ENCODE measurements at regions not wholly inside any gene's neighbourhood (a gene's known extent, or its start where the extent isn't known, plus 50 kb on each side); places are given as distances from the start of the nearest gene placed in this dataset.

GRCh38 chr4:80145739-80146138 lies 51.6 kb upstream of the PRDM8 start:
- DNase-seq (ENCODE audit: low spot score), result no peak

GRCh38 chr4:80144676-80145470 lies 52.4 kb upstream of the PRDM8 start:
- DNase-seq (ENCODE audit: low spot score), result no peak

DNA sequence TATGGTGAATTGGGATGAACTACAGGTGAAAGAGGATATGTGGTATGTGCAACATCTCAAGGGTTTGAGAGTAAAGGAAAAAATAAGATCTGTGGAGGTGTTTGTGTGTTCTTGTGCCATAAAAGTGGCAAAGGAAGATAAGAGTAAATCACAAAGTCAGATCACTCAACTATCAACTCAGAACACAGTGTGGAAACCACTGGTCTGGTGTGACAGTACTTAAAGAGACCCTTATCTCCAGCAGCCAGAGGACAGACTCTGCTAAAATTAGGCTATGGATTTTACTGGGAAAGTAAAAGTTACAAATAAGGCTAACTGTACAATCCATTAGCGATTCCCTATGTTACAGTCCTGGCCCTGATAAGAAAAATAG lies 54.0 kb upstream of the PRDM8 start:
- DNase-seq (ENCODE audit: low spot score), result no peak

- no peak for DNase-seq (ENCODE audit: low spot score)
These were observed 54.7 kb upstream of the PRDM8 start for GRCh38 chr4:80142394-80143306.

DNA sequence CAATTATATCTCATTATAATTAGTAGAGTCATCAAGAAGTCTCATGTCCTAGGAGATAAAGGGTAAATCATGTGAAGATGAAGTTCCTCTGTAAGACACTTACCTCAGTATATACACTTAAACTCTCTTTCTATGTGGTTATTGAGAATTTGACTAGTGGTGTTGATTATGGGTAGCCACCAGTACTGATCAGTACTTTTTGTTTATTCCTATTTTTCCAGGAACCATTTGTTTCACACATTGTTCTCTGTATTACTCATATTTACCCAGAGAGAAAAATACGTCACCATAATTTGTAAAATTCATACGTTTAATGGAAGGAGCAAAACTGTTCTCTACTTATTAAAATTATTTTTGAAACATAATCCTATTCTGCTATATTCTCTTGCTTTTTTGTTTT lies 55.8 kb upstream of the PRDM8 start:
- DNase-seq (ENCODE audit: low spot score), result no peak

DNA sequence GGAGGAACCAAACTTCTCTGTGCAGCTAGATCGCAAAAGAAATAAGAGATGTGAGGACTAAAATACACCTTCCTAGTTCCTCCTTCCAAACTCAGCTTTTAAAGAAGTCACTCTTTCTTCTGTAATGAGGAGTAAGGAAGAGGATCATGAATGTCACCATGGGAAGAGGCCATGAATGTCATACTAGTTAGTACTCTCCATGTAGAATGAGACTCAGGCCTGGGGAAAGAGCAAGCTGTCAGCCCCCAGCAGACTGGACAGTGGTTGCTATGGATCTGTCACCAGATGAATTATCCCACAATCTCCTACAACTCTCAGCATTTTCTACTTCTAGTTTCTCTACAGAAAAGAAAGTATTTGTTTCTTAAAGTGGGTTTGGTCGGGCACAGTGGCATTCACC lies 57.1 kb upstream of the PRDM8 start:
- no peak for DNase-seq (ENCODE audit: low spot score)

- no peak for DNase-seq (ENCODE audit: low spot score)
These were observed 57.6 kb upstream of the PRDM8 start for GRCh38 chr4:80139671-80140070.

DNA sequence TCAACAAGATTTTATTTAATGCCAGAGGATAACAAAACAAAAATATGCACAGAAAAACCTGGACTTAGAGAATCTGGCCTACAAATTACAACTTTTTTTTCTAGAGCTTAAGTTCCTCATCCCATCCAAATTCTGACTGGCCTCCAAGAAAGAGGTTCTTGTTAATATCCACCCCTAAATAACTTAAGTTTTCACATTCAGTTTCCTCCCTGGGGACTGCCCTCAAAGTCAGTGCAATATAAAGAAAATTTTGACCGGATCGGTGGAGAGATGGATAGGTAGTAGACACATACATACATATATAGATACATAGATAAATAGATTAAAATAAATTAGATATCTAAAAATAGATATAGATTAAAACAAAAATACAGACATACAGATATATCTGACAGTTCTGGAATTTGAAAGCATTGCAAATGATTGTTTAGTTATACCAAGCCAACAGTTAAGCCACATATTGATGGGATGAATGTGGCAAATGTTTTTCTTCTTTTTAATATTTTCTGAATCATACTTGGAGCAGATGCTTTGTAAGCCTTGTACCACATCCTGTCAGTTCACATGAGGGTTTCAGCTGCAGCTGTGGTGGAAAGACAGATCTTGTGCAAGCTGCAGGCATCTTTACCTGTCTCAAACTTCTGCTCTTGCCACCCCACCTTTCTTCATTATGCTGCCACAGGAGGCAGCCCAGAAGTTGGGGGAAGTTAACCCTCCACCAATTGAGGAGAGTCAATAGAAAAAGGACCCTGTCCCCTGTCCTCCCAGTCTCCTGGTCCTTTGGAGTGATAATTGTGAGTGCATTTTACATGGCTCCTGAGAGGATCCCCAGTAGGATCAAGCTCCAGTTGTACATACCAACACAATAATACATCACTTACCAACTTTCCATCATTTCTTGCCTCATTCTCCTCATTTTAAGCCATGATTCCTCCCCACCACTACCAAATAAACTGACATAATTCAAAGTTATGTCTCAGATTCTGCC lies 58.5 kb upstream of the PRDM8 start:
- DNase-seq (ENCODE audit: low spot score), result peak; percentile 83

- DNase-seq (ENCODE audit: low spot score), result no peak
These were observed 59.7 kb upstream of the PRDM8 start for GRCh38 chr4:80137631-80138030.

DNA sequence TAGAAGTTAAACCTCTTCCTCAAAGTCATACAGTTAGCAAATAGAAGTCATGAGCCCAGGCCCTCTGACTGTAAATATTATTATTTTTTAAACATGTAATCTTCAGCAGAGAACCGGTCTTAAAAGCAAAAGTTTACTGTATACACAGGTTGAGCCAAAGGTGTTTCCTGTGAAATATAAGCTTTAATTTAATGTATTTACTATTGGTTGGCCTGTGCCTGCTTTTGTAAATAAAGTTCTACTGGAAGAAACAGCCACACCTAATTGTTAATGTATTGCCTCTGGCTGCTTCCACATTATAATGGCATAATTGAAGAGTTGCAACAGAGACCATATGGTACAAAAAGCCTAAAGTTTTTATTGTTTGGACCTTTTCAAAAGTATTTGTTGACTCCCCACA lies 61.0 kb upstream of the PRDM8 start:
- DNase-seq (ENCODE audit: low spot score), result no peak

- DNase-seq (ENCODE audit: low spot score), result no peak
These were observed 61.6 kb upstream of the PRDM8 start for GRCh38 chr4:80135702-80136058.

DNA sequence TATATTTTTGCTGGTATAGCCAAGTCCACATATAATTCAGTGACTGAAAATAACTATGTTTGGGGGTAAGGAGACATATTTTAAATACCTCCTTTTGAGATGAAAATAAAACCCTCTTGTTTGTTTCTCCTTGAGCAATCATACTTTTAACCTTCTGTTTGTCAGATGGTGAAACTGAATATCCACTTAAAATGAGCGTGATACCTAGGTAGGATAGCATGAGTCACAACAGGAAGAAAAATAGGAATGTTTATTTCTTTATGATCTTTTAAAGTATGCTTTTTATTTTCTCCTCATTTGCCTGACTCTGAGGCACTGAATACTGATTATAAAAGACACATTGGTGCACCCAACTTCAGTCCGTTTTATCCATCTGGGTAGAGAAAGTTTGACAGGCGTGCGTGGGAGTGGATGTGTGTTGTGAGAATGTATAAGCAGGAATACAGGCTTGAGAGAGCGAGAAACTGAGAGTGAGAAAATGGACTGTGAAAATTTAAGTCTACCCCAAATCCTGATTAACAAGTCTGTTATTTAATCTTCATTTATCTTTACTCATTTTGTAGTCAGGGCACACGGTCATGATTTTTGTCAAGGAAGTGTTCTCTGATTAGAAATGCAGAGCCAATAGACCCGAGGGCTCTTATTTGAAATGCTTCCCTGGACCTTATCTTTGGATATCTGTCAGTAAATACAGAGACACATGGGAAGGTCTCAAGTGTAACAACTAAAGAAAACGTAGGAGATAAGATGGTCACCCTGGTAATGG lies 62.1 kb upstream of the ANTXR2 start:
- DNase-seq (ENCODE audit: low spot score), result no peak

DNA sequence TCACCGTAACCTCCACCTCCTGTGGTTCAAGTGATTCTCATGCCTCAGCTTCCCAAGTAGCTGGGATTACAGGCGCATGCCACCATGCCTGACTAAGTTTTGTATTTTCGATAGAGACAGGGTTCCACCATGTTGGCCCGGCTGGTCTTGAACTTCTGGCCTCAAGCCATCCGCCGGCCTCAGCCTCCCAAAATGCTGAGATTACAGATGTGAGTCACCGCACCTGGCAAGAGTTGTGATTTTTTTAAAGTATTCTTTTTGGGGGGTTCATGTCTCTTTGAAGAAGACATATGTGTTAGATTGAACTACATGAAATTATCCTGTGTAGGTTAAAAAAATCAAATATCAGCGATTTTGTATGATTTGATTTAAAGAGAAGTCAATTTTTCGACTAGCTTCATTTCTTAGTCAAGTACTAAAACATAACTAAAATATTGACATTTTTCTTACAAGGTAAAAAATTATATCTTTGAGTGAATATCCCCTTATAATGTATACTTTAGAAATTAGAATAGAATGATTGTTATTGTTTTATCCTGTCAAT lies 60.3 kb upstream of the ANTXR2 start:
- DNase-seq (ENCODE audit: low spot score), result no peak

GRCh38 chr4:80129785-80130184 lies 56.8 kb upstream of the ANTXR2 start:
- no peak for DNase-seq (ENCODE audit: low spot score)

- DNase-seq (ENCODE audit: low spot score), result peak; percentile 8
These were observed 55.9 kb upstream of the ANTXR2 start for GRCh38 chr4:80128941-80129340.

GRCh38 chr4:80127870-80128419 lies 54.9 kb upstream of the ANTXR2 start:
- no peak for DNase-seq (ENCODE audit: low spot score)

DNA sequence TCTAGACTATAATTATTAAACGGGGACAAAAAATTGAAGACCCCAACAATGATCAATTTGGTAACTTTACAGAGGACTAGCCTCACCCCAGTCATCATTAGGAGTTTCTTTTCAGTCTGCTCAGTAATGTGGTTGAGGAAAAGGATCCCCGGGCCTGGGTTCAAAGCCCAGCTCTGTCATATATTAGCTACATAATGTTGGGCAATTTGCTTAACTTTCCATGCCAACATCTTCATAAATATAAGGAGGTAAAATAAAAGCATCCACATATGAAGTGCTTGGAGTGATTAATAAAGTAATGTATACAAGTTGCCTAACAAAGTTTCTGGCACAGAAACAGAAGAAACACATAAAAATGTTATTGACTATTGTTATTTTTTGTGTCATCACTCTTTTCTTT lies 53.4 kb upstream of the ANTXR2 start:
- DNase-seq (ENCODE audit: low spot score), result no peak

DNA sequence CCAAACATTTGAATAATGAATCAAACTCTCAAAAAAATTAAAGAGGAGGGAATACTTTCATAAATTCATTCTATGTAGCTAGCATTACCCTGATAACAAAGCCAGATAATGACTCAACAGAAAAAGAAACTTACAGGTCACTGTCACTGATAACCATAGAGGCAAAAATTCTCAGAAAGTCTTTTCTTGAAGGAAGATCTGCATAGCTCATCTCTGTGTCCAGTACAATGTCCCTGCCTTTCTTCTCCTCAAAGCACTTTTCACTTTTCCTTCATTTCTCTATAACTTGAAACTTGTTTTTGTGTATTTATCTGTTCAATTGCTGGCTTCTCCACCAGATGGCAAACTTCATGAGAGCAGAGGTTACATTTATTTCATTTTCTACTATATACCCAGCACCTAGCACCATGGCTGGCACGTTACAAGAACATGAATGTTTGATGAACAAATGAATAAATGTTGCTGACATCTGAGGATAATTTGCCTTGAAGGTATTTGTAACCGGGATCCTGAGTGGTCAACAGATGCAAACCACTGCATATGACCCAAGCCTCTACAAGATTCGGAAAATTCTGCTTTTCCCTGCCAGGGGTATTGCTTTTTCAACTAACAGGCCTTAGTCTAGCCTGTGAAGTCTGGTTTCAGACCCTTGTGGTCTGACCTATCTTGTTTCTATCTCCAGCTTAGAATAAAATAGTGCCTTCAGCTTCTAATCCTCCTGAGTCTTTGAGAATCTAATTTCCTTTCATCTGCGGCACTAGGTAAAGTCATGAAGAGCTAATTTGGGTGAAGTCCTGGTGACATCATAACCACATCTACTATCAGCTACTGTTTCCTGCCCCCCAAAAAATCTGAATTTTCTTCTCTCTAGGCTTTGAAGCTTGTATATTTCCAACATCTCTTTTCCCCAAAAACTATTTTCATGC lies 52.5 kb upstream of the ANTXR2 start:
- peak; percentile 68 for DNase-seq (ENCODE audit: low spot score)

Measured in CD4-positive, alpha-beta T cell treated with Interleukin-6 at 100 ng/mL for 8 hours (primary cell).